ENCODE measurements at regions not wholly inside any gene's neighbourhood (a gene's known extent, or its start where the extent isn't known, plus 50 kb on each side); places are given as distances from the start of the nearest gene placed in this dataset.

GRCh38 chr2:39492716-39493115 lies 55.6 kb upstream of the MAP4K3 start:
- TF ChIP-seq CTCF (IDR thresholded peaks at IDR 0.05; ENCODE audit: low read length) (no peak), EZH2 (optimal IDR thresholded peaks at IDR 0.05; ENCODE audit: low read depth, low read length) (no peak)
